Stimulated activated CD8-positive, alpha-beta memory T cell treated with anti-CD3 and anti-CD28 coated beads, Interleukin-15, amount 100 ng/mL, for 4 hours (primary cell): ENCODE measurements at regions not wholly inside any gene's neighbourhood (a gene's known extent, or its start where the extent isn't known, plus 50 kb on each side); places are given as distances from the start of the nearest gene placed in this dataset.
"Not testable (repeated sequence)": the region's sequence is repeated elsewhere in the genome, so short reads cannot be mapped to it uniquely, and the experiment has no call there.

Experiments
- DNase-seq, 2 donors: peaks; one replicate each; pipeline ENCODE4 v3.0.0-alpha.2; 2020; ENCODE audit warnings: low read depth in 2 of 2

DNA sequence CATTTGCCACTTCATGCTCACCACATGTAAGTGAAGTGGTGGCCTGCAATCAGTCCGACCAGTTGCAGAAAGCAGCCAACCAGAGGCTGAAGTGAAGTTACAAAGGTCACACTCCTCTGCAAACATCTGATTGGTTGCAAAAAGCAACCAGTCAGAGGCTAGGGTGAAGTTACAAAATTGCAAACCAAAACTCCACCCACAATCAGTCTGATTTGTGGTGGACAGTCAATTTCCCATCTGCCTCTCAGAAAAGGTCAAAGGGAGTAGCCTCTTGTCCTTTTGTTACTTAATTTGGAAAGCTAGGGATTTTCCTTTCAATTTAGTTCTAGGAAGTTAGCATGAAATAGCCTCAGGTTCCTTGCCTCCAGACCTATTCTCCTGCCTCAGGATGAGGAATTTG lies 185.0 kb downstream of the UXS1 start:
- no peak for DNase-seq

DNA sequence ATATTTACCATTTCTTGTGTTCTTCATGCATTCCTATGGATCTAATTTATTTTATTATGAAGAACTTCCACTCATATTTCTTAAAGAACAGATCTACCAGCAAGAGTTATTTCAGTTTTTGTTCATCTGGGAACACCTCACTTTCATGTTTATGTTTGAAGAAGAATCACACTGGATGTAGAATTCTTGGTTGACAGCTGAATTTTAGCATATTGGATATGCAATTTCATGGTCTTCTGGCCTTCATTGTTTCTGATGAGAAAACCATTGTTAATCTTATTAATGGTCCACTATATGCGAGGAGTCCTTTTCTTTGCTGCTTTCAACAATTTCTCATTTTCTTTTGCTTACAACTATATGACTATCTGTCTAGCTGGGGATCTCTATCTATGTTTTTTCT lies 189.2 kb downstream of the UXS1 start:
- DNase-seq: no peak

DNA sequence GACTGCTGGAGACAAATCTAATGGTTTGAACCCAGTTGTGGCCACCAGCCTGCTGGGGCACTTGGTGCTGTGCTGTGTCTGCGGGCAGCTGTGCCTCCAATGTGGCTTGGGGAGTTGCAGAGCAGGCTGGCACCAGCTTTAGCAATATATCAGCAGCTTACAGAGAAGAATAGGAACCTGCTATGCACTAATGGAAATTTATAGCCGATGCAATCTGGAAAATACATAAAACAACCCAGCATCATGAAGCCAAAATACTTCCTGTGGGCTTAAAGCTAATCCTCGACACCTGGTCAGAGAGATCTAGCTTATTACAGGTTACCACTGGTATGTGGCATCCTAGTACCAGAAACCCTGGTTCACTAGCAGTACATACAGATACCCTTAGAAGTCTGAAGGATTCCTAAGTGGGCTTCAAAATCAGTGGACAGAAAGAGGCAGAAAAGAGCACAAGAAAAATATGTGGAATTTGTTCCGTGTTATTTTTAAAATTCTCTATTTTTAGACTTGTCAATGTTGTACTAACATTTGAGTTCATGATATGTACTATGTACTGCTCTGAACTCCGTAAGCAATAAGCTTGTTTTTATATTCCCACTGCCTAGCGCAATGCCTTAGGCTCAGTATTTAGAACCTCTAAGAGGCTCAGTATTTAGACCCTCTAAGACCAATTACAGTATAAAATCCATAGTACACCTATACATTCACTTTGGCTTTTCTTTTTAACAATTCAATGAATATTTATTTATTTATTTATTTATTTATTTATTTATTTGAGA lies 194.7 kb downstream of the UXS1 start:
- DNase-seq: no peak

DNA sequence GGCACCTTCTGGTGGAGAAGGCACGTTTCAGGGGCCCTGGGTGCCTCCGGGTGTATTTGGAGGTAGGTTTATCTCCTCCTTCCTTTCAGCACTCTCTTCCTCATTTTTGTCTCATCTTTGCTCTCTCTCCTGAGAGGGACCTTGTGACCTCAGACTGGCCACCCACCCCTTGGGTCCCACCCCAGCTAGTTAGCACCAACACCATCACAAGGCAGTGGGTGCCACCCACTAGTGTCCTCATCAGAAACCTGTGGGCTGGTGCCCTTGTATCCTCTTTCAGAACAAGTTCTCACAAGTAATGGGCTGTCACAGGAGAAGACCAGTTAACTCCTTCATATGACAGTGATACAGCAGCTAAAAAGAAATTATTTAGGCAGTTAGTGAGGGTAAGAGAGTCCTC lies 196.4 kb downstream of the UXS1 start:
- no peak for DNase-seq

DNA sequence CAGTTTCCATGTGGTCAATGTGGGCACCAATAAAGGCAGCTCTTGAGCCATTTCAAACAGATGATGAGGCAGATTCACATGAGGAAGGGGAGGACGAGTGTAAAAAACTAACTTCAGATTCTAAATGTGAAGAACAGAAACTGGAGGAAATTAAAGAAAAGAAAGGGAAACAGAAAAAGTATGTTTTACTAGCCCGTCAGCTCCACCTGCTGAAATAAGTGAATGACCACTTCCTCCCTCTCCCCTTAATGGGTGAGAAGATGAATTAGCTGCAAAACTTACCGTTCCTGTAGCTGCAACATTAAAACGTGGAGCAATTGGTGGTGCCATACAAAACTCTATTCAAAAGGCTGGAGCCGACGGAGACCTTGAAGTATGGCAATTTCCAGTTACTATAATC lies 203.5 kb downstream of the UXS1 start:
- DNase-seq: no peak

DNA sequence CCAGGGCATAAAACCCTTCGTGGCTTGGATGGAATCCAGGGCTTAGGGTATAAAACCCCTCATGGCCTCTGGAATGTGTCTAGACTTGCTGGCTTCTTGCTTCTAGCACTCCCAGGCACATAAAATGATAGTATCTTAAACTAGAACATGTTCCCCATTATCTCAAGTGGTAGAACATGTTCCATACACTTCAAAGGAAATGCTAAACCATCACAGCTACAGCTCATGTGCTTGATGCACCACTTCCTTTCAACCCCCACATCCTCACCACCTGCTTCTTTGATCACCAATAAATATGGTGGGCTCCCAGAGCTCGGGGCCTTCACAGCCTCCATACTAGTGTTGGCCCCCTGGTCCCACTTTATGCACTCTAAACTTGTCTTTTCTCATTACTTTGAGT lies 204.3 kb downstream of the UXS1 start:
- DNase-seq: not testable (repeated sequence)

DNA sequence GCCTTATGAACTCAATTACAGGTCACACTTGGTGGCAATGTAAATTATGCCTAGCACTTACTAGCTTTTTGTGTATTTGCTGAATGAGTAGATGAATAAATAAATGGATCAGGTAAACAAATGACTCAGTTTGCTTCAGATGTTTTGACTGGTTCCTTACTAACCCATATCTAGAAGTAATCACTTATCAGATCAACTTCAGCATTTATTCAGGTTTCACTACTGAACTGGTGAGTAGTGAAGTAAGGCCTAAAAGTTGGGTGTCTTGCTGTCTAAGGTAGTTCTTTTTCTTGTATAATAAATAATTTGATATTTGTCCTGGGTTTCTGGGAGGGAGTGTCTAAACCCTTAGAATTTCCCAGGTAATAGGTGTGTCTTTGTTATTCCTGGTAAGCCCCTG lies 205.0 kb downstream of the UXS1 start:
- DNase-seq: no peak

DNA sequence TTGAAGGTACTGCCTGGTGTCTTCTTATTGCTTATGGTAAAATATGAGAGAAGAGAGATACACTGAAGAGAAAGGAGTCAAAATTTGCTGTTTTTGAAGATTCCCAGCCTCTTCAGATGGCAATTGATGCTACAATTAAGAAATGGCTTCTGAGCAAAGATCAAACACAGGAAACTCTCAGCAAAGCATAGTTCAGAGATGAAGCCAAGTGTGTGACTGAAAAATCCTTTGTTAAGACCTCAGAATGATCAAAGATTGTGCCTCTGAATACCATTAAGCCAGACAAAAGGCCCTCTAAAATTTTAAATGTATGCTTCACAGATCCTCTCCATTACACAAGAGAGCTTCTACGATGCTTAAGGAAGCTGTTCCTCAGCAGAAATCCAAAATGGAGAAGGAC lies 216.3 kb downstream of the UXS1 start:
- DNase-seq: no peak

DNA sequence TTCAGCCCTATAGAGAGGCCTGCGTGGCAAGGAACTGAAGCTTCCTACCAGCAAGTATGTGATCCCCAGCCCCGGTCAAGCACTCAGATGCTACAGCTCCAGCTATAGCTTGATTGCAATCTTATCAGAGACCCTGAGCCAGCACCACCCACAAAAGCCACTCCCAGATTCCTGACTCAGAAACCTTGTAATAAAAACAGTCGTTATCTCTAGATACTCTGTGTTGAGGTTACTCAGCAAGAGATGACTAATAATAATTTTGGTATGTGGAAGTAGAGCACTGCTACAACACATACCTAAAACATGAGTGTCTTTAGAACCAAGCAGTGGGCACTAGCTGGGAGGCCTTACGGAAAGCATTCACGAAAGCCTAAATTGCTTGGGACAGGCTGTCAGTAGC lies 216.9 kb downstream of the UXS1 start:
- DNase-seq: peak in 1 of 2 donors; percentile 7

DNA sequence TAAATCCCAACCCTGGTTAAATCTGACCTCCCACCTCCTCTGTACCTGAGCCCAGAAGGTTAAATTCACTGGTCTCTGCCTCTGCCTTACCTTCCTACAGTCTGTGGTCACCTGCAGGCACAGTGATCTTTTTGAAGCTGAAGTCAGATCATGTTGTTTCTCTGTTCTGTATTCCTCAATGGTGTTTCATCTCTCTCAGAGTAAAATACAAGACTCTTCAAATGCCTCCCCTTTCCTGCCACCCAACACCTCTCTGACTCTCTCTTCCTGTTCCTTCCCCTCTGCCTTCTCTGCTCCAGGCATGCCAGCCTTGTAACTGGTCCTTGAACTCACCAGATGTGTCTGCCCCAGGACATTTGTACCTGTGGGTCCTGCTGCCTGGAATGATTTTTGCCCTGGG lies 219.3 kb downstream of the UXS1 start:
- DNase-seq: no peak

DNA sequence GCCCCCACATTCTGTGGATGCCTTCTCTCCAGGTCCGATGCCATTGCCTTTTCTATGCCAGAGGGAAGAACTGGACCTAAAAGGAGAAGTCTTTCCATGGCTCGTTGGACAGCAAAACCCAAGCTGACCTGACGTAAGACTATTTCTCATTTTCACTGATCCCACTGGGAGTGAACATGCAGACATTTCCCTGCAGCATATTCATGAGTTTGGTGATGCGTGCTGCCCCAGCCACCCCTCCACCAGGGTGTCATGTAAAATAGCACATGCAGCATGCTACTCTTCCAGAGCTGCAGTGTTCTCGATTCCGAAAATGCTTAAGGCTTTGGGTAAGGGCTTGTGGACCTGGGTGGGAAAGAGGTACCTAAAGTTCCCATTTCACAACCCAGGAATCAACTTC lies 221.2 kb downstream of the UXS1 start:
- no peak for DNase-seq

DNA sequence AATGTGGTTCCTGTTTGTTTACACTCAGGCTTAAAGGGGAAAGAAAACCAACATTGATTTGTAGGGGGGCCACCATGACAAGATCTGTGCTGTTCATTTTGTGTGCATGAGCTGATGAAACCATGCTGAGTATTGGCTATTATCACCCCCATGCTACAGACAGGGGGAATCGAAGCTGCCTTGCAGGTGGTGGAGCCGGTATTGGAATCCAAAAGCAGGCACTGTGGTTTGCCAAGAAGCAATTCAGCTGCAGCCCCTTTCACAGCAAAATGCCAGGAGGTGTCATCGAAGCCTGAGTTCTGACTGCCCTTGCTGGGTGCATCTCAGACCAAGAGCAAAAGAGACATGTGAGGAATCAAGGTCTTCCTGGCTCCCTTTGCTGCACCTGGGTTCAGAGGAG lies 221.9 kb downstream of the UXS1 start:
- no peak for DNase-seq

DNA sequence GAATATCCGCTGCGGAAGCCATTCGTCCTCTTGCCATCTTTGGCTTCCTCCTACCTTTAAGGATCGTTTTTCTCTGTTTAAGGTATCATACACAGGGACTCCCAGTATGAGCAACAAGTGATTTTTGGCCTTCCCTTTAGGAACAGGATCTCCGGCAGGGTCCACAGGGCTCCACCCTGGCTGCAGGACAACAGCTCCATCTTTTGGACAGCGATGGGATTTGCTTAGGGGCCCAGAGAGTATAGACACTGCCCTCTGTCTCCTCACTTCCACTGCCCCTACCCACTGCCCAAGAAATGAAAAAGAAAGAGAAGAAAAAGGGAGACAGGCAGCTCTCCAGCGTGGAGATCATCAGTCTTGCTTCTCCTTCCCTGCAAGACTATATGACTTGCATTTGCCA lies 224.5 kb downstream of the UXS1 start:
- DNase-seq: no peak

DNA sequence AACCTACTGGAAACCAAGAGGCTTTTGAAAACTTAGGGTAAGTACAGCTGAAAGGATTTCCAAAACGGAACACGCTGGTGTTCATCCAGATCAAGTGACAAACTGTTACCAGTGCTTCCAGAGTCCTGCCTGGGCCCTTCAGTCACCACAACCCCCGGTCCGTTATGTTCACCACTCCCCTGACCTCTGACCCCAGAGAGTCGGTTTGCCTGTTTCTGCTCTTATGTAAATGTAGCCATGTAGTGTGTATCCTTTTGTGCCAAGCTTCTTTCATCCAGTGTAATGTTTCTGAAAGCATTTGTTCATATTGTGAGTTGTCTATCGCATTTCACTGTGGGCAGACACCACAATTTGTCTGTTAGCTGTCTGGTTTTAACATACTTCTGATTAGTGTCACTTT lies 217.5 kb downstream of the NCK2 start:
- no peak for DNase-seq

DNA sequence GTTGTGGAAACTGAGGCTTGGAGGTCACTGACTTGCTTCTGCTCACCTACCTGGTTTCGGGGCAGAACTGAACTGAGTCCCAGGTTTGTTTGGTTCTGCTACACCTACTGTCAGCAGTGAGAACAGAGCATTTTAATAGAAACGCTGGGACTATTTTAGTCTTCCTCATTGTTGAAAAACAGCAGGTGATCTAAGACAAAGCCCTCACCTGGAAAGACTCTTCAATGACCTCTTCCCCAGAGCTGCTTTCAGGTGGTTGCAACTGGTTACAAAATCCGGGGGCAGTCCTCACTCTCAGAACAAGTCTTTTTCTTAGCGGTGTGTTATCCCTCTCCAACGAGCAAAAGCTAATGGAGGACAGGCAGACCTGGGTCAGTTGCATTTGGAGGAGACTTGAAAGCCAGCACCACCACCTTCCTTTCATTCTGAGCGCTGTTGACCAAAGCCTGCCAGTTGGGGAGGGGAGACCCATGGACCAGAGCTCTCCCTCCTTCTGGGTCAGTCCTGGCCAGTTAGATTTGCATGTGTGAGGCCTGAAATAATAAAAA lies 217.0 kb downstream of the NCK2 start:
- no peak for DNase-seq

DNA sequence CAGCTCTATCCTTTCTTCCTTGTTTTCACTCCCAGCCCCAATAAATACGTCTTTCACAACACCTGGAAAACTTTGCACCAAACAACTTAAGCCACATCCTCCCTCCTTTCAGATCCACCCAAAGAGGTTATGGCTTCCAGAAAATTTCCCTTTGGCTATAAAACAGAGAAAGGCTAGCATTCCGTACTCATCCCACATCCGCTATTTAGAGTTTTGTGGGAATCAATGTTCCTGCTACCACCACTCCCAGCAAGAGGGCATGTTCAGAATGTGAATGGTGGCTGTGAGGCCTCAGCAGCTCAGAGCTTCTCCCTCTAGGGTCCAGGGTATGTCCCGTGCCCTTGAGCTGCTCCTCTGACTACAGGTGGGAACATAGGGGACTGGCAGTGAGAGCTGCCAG lies 214.6 kb downstream of the NCK2 start:
- no peak for DNase-seq

DNA sequence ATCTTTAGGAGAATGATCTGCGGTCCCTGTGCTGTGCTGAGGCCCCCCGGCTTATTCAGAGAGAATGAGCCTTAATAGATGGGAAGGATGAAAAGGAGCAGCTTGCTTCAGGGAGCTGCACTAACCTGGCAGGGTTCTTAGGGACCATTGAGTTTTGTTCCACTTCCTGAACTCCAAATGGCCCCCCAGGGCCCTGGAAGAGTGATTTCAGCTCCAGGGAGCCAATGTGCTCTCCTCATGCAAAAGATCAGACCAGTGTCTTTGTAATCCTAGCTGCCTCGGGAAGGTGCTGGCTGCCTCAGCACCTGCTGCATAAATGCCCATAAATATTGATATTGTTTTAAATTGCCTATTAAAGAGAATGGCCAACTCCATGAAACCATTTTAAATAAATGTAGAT lies 210.2 kb downstream of the NCK2 start:
- no peak for DNase-seq

DNA sequence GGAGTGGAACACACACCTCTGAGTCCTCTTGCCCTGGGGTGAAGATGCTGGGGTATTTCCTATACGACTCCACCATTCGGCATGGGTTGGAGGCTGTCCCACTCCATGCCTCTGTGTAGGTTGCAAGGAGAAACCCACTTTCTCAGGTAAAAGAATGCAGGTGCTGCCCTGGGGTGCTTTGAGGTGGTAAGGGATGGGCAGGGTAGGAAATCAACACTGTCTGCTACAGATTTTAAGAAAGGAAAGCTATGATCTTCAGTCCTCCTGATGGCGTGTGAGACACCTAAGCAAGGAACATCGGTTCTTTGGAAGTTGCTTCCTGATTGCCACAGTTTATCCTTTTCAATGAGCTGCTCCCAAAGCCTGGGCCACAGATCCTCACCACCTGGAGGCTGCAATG lies 209.2 kb downstream of the NCK2 start:
- no peak for DNase-seq

DNA sequence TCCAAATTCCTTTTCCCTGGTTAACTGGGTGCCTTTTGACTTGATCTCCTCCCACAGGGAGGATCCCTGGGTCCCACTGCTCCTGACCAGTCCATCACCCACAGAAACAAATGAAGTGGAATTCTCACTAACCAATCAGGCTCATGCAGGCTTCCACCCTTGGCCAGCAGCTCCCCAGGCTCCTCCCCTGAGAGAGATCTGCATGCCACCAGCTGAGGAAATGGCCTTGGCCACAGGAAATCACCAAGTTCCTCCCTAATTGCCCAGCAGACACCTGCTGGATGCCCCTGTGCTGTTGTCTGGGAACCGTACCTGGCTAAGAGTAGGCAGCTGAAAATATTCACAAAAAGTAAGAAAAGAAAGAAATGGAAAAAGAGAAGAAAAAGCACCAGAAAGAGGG lies 207.4 kb downstream of the NCK2 start:
- DNase-seq: no peak

DNA sequence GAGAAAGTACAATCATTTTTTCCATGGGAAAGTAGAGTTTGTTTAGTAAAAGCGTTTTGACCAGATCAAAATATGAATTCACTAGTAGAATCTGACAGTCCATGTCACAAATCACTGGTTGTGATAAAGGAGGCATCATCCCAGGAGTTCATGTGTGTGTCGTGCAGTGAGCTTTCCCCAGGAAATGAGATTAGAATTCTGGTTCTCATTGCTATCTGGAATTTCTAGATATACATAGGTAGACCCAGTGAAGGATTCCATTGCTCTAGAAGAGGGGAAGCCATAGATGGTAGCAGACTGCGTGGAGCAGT lies 206.6 kb downstream of the NCK2 start:
- no peak for DNase-seq

DNA sequence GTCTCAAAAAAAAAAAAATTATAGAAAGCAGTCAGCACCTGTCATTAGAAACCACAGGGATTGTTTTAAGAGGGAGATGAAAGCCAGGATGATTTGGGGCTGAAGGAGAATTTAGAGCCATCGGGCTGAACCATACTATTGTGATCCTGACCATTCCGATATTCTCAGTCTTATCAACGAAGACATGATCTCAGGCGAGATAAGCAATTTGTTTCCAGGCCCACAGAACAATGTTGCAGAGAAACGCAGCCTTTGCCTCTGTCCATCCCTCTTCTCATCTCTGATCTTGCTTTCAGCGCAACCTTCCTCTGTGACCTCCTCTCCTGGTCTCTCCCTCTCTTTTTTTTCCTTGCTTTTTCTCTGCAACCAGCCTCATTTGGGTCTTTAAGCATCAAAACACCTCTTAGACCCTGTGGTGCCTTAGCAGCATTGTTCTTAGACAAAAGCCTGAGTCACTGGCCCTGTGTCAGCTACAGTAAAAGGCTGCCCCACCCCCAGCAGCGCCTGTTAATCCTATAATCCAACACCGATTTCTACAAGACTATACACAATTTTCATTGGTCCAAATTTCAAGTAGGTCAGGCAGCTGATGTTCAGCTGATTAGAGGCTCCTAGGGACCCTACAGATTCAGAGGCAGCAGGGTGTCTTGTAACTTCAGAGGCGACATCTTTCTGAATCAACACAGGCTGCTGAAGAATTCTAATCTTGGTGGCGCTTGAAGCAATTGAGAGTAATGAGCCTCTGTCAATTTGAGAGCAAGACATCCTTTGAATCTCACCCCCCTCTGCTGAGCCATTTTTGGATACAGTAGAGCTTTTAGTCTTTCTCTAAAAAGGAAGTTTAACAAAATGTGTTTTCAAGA lies 206.0 kb downstream of the NCK2 start:
- DNase-seq: no peak

DNA sequence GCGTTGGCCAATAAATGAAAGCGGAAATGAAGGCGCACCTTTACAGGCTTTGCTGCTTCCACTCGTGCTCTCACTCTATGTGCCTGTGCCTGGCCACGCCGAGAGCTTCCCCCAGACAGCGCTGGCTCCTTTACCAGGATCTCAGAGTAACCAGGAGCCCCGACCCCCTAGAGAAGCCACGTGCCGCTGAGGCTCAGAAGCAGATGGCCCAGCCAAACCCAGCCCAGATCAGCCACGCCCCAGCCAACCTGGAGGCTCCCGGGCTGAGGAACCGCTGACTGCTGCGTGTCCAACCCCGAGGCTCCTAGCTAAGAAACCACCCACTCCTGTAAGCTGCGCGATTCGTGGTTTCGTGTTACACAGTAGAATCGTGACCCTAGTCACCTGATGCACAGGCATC lies 199.3 kb downstream of the NCK2 start:
- no peak for DNase-seq
